ENCODE measurements at regions not wholly inside any gene's neighbourhood (a gene's known extent, or its start where the extent isn't known, plus 50 kb on each side); places are given as distances from the start of the nearest gene placed in this dataset.

DNA sequence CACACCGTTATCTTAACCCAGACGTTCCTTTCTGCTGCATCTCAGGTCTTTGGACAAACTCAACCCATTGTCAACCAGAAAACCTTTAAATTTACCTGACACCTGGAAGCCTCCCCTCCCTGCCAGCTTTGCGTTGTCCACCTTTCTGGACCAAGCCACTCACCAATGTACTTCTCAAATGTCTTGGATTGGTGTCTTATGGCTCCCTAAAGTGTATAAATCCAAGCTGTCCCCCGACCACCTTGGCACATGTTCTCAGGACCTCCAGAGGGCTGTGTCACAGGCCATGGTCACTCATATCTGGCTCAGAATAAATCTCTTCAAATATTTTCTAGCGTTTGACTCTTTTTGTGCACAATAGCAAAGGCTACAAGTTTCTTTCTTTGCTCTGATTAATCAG, 250.0 kb downstream of the DLL1 start:
- TF ChIP-seq, protein P1, sequence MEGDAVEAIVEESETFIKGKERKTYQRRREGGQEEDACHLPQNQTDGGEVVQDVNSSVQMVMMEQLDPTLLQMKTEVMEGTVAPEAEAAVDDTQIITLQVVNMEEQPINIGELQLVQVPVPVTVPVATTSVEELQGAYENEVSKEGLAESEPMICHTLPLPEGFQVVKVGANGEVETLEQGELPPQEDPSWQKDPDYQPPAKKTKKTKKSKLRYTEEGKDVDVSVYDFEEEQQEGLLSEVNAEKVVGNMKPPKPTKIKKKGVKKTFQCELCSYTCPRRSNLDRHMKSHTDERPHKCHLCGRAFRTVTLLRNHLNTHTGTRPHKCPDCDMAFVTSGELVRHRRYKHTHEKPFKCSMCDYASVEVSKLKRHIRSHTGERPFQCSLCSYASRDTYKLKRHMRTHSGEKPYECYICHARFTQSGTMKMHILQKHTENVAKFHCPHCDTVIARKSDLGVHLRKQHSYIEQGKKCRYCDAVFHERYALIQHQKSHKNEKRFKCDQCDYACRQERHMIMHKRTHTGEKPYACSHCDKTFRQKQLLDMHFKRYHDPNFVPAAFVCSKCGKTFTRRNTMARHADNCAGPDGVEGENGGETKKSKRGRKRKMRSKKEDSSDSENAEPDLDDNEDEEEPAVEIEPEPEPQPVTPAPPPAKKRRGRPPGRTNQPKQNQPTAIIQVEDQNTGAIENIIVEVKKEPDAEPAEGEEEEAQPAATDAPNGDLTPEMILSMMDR (IDR thresholded peaks at IDR 0.05) = no peak
- no peak for TF ChIP-seq POLR2A (IDR thresholded peaks at IDR 0.05)
